NCI-H460 (cell line): ENCODE measurements at regions not wholly inside any gene's neighbourhood (a gene's known extent, or its start where the extent isn't known, plus 50 kb on each side); places are given as distances from the start of the nearest gene placed in this dataset.

ENCODE experiments used
- DNase-seq: peaks from one replicate; pipeline ENCODE4 v3.0.0-alpha.2; 2016; ENCODE audit warnings: low read depth; ENCODE audit errors: extremely low read depth

GRCh38 chr6:6780231-6780630 is 191.7 kb downstream of the LY86 start:
- no peak for DNase-seq

DNA sequence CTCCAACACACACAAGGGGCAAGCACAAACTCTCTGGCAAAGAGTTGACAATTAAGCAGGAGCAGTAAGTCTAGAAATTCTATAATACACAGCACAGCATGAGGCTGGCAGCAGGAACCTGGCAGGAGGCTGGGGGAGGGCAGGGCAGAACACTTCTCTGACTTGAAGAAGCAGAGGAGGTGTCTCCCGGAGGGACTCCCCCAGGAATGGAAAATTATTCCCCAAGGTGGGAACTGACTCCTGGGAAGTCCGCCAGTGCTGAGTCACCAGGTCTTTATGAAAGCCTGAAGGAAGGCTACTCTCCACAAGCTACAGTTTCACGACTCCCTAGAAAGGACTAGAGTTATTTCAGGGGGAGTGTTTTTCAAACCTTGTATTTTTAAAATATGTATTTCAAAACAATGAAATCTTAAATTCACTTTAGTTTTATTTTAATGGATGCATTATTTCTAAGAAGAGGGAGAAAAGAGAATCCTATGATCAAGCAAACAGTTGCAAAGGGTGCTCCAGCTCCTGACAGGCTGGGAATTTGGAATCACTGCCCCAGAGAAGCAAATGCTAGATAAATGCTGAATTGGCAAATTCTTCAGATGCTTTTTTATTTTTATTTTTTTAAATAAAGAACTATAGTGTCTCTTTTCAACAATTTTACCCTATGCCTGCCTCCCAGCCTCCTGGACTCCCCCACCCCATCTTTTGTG is 192.8 kb downstream of the LY86 start:
- peak; percentile 21 for DNase-seq

DNA sequence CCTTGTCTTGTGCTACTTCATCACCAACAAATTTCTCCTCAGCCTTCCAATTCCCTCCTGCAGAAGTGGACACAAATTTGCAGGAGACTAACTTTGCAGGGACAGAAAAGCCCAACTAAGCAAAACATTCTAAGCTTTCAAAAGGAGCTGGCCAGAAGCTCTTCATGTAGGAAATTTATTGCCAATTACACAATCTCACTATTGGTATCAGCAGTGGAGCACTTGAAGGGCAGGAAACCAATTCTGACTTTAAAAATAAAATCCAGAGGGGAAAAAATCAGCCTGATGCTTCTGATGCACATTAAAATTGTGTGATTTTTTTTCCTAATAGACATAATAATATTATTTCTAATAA is 193.3 kb downstream of the LY86 start:
- no peak for DNase-seq

- no peak for DNase-seq
Observed at GRCh38 chr6:6783721-6784120, 195.2 kb downstream of the LY86 start.

DNA sequence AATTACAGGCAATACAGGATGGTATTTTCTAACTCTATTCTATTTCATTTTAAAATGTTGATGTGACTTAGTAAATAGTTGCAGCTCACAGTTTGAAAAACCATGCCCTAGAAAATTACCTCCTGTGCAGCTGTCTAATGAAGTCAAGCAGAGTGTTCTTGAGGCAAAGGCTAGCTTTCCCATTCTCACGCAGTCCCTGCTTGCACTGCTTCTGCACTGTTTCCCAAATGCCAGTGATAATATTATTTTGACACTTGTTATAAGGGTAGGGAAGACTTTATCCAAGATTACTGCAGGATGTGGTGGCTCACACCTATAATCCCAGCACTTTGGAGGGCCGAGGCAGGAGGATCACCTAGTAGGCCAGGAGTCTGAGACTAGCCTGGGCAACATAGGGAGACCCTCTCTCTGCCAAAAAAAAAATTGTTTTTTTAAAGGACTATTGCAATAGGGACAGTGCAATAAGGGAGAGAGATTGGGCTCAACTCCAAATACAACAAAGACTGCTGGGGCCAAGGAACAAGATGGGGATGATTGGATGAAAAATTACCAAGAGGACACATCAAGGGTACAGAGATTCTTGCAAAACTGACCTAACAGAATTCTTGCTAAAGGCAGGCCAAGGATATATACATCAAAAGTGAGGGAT is 196.1 kb downstream of the LY86 start:
- DNase-seq, result no peak

- DNase-seq, result no peak
Observed at GRCh38 chr6:6785163-6785521, 196.6 kb downstream of the LY86 start.

- DNase-seq, result no peak
Observed at GRCh38 chr6:6788394-6789032, 200.0 kb downstream of the LY86 start.

DNA sequence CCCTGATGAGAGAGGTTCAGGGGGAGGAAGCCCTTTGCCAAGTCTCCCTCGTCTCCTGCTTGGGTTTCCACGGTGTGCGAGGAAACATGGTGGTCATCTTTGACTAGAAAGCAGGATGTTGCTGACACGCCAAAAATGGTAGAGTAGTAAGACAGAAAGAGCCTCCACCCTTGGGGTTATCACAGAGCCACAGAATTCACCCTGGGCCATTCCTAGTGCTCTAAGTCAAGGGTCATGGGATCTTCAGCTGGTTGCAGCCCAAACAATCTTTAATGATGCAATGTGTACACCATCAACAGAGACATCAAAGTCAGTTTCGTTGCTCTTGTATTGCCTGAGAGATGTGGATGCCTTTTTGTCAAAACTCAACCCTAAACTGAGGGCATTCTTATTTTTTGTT is 201.9 kb downstream of the LY86 start:
- DNase-seq, result no peak

GRCh38 chr6:6790891-6791290 is 202.4 kb downstream of the LY86 start:
- peak; percentile 27 for DNase-seq

DNA sequence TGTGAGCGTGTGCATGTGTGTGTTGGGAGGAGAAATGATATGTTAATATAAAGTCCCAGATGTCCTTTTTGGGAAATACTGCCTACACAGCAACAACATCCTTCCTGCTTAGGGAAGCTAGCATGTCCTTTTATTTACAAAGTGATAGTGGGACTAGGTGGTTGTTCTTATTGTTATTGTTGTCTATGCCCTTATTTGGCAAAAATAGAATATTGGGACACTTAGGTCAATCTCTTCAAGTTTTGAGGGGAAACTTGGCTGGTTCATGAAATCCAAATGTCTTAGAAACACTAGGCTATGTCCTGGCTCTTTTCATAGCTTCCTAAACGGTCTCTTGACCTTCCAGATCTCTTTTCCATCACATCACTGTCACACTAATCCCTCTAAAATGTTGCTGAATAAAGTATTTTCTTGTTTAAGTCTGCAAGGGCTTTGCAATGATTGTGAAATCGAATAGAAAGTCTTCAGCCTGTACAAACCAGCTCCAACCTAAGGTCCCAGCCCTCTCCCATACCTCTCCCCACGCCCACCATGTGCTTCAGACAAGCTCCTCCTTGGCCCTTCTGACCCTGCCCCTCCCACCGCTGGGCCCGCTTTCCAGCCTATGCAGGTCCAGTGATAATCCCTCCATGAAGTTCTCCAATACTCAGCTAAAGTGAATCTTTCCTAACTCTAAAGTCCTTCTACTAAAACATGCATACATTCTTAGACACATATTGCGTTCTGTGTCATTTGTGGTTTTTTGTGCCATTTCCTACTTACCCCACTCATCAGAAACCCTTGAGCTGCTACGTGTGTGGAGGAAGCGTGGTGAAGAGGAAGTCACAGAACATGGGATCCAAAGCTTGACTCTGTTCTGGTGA is 205.1 kb downstream of the LY86 start:
- no peak for DNase-seq

GRCh38 chr6:6795393-6795792 is 206.9 kb downstream of the LY86 start:
- DNase-seq, result no peak

DNA sequence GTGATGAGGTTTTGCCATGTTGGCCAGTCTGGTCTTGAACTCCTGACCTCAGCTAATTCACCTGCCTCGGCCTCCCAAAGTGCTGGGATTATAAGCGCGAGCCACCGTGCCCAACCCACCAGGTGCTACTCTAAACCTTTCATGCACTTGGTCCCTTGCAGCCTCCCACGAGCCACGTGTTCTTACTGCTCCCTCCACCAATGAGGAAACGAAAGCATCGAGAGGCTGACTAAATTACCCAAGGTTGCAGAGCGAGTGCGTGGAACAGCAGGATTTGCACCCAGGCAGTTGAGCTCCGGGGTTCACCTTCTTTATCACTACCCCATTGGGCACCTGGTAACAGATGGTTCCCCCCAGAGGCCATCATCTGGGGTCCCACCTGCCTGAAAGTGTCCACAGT is 208.3 kb downstream of the LY86 start:
- no peak for DNase-seq

GRCh38 chr6:6798448-6798860 is 209.9 kb downstream of the LY86 start:
- no peak for DNase-seq

- DNase-seq, result no peak
Observed at GRCh38 chr6:6801005-6801335, 212.4 kb downstream of the LY86 start.

DNA sequence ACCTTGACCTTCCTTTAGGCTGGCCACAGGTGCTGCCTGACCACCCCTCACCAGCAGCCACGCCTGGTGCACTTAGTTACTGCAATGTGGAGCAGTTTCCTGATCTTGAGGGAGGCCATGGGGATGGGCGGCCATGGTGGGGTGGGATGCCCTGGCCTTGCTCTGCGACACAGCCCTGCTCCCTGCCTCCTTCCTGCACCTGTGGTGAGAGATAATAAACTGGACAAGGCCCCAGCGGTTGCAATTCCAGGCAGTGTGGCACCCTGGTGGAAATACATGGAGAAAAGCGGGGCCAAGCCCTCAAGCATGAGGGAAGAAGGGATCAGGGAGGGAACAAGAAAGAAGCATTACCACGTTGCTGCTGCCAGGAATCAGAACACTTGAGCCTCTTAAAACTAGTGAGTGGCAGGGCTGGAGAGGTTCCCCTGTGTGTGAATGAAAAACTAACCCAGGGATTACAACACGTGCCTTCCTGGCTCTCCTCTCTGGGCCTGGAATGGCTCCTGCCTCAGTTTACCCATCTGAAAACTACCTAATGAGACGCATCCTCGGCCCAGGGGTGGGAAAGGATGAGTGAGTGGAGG is 213.2 kb downstream of the LY86 start:
- DNase-seq, result no peak

- no peak for DNase-seq
Observed at GRCh38 chr6:6803180-6803977, 214.9 kb downstream of the LY86 start.

- no peak for DNase-seq
Observed at GRCh38 chr6:6804843-6805615, 216.5 kb downstream of the LY86 start.

- DNase-seq, result no peak
Observed at GRCh38 chr6:6806844-6807518, 218.5 kb downstream of the LY86 start.

DNA sequence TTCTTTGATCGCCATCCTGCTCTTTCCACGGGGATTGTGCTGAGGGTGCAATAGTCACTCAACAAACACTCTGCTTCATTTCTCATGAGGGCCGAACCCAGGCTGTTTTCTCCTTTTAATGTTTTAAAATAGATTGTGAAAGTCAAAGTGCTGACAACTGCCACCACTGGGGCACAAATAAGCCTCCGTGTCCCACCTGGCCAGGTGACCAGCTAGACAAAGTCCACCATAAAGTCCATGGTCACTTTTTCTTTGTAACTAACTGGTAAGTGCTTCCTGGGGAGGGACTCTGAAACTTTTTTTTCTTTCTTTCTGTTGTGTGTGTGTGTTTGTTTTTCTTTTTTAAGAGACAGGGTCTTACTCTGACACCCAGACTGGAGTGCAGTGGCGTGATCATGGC is 219.8 kb downstream of the LY86 start:
- DNase-seq, result no peak
